ENCODE measurements at regions not wholly inside any gene's neighbourhood (a gene's known extent, or its start where the extent isn't known, plus 50 kb on each side); places are given as distances from the start of the nearest gene placed in this dataset.

- FAIRE-seq = no peak
Observed at GRCh38 chr3:180092889-180093288, 56.2 kb upstream of the PEX5L start.

- no peak for FAIRE-seq
Observed at GRCh38 chr3:180093535-180093934, 56.8 kb upstream of the PEX5L start.

DNA sequence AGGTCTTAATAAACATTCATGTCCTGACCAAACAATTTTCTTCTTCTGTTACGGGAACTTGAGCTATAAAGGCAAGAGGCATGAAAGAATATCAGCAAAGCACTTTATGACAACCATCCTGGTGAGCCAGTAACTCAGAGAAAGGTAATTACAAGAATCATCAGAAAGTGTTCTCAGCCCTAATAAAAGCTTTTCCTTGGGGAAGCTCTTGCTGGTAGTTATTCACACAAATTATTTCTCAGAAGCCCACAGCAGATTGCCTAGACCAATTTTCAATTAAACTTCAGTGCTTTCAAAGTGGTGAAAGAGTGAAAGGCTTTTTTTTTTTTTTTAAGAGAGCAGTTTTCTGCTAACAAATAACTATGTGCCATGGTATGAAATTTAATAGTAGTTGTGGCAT is 60.9 kb upstream of the PEX5L start:
- FAIRE-seq = no peak

DNA sequence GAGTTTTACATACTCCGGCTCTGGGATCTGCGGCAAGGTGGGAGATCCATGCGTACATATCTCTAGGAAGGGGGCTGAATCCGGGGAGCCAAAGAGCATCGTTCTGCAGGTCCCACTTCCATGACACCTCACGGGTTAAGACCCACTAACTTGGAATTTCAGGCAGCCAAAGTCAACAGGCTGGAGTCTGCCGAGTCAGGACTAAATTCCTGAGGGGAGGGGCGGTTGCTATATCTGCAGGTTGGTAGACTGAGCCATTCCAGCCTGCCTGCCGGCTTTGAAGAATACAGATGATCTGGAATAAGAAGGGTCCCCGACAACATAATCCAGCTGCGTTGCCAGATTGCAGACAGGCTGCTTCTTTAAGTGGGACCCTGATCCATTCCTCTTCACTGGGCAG is 65.4 kb upstream of the PEX5L start:
- FAIRE-seq = no peak

DNA sequence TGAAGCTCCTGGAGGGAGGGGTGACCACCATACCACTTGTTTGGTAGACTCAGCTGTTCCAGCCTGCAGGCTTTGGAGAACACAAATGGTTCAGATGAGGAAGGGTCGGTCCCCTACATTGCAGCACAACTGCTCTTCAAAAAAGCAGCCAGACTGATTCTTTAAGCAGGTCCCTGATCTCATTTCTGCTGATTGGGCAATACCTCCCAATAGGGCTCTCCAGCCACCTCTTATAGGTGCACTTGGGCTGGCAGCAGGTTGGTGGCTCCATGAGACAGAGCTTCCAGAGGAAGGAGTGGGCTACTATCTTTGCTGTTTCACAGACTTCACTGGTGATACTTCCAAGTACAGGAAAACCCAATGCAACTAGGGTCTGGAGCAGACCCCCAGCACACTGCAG is 65.9 kb upstream of the PEX5L start:
- no peak for FAIRE-seq

- FAIRE-seq = no peak
Observed at GRCh38 chr3:180116203-180116602, 79.5 kb upstream of the PEX5L start.

- no peak for FAIRE-seq
Observed at GRCh38 chr3:180116658-180117057, 79.9 kb upstream of the PEX5L start.

DNA sequence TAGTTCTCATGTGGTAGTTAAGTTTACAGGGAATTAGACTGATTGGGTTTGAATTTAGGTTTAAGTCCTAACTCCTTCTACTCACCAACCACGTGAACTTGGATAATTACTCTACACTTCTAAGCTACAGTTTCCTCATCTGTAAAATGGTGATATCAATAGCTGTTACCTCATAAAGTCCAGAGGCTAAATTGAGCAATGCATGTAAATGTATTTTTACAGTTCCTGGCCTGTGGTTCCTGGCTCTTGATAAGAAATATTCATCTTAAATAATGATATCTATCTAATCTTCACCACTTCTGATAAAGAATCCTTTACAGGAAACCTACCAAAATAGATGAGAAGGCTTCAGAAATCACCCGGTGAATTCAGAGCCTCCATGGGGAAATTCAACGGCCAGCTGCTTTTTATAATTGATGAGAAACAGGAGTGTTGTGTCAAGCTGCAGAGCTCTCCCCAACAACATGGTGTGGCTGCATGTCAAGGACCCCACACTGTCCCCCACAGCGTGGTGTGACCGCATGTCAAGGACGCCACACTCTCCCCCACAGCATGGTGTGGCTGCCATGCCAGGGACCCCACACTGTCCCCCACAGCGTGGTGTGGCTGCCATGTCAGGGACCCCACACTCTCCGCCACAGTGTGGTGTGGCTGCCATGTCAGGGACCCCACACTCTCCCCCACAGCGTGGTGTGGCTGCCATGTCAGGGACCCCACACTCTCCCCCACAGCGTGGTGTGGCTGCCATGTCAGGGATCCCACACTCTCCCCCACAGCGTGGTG is 80.8 kb upstream of the PEX5L start:
- no peak for FAIRE-seq

GRCh38 chr3:180119567-180119966 is 82.8 kb upstream of the PEX5L start:
- FAIRE-seq = no peak

DNA sequence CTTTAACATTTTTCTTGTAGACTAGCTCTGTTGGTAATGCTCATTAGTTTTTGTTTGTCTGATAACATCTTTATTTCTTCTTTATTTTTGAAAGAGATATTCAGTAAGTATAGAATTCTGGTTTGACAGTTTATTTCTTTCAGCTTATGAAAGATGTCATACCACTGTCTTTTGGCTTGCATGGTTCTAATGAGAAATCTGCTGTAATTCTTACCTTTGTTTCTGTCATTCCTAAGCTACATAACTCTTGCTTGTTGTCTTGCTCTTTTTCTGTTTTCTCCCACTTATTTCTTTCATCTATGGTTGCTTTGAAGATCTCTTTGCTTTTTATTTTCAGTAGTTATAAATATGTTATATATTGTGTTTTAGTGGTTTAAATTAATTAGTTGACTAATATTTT is 87.2 kb upstream of the PEX5L start:
- FAIRE-seq = no peak

DNA sequence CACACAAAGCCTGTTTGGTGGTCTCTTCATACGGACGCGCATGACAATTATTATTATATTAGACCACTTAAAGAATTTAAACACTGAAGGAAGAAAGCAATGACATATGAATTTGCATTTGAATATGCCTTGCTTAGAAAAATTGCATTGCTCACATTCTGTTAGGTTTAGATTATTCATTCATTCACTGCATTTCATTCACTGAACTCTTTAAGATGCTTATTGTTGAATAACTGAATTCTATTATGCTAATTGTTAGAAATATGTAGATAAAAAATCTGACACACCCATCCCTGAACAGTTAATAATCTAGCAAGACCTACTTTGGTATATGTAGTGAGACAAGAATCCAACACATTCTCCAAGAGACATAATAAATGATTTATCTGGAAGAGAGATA is 94.4 kb upstream of the PEX5L start:
- no peak for FAIRE-seq

GRCh38 chr3:180135101-180135500 is 98.4 kb upstream of the PEX5L start:
- no peak for FAIRE-seq

- FAIRE-seq = no peak
Observed at GRCh38 chr3:180138871-180139270, 102.1 kb upstream of the PEX5L start.

DNA sequence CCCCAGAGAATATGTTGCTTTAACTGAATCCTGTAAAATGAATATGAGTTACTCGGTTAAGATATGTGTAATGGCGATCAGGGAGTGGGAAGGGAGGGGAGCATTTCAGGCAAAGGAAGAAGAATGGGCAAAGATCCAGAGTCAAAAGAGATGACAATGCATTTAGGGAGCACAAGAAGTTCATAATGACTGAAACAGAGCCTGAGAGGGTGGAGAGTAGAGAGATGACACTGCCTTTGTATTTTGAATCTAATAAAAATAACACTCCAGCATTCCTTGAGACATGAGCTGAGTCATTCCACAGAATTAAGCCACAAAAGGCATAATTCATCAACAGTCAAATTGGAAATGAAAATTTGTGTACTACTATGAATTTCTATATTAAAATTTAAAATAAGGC is 105.3 kb upstream of the PEX5L start:
- FAIRE-seq = no peak

GRCh38 chr3:180142472-180142871 is 105.7 kb upstream of the PEX5L start:
- FAIRE-seq = no peak

DNA sequence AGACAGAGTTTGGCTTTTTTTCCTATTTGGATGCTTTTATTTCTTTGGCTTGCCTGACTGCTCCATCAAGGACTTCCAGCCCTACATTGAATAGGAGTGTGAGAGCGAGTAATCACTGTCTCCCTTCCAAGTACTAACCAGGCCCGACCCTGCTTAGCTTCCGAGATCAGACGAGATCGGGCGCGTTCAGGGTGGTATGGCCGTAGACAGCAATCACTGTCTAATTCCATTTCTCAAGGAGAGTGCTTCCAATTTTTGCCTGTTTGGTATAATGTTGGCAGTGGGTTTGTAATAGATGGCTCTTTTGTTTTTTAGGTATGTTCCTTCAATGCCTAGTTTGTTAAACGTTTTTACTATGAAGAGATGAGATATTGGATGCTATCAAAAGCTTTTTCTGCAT is 125.0 kb upstream of the PEX5L start:
- no peak for FAIRE-seq

- no peak for FAIRE-seq
Observed at GRCh38 chr3:180175572-180175971, 138.8 kb upstream of the PEX5L start.

- no peak for FAIRE-seq
Observed at GRCh38 chr3:180176059-180176458, 139.3 kb upstream of the PEX5L start.

GRCh38 chr3:180177255-180177654 is 140.5 kb upstream of the PEX5L start:
- no peak for FAIRE-seq

GRCh38 chr3:180179562-180179961 is 142.8 kb upstream of the PEX5L start:
- FAIRE-seq = no peak

- no peak for FAIRE-seq
Observed at GRCh38 chr3:180180795-180181194, 144.1 kb upstream of the PEX5L start.

GRCh38 chr3:180181387-180181786 is 144.7 kb upstream of the PEX5L start:
- FAIRE-seq = no peak

GRCh38 chr3:180183346-180183745 is 146.6 kb upstream of the PEX5L start:
- FAIRE-seq = no peak

DNA sequence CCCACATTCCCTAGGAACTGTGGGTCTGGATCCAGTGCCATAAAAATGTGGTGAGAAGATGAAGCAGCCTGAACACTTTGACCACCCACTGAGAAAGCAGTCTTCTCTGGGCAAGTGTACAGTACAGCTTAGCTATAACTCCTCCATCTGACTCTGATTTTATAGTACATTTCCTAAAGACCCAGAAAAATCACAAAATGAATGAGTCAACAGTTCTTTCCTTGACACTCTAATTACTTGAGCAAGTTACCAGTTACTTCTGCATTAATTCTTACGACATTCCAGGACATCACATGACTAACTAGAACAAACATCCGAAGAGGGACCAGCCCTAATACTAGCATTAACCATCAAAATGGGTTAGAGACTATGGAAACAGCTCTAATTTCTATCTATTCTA is 148.1 kb upstream of the PEX5L start:
- FAIRE-seq = no peak

DNA sequence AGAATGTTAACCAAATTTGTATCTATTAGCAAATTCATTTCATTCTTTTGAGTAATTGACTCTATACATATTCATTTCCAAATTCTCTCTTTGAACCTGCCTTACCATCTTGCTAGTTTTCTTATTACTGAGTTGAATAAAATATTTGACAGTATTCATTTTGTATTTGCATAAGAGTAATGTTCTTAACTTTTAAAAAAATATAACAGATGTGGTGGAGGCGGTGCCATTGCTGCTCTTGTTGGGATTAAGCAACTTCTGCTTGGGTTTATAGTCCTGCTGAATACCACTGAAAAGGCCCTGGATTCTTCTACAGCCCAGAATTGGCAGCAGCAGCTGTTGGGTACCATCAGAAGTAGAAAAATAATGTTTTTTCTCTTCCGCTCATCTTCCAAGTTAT is 148.9 kb upstream of the PEX5L start:
- FAIRE-seq = no peak

Data from colon (tissue), 2 donors.